Stimulated activated CD4-positive, alpha-beta T cell treated with anti-CD3 and anti-CD28 coated beads, TNF-alpha, amount 100 ng/mL, for 48 hours (primary cell): ENCODE measurements at regions not wholly inside any gene's neighbourhood (a gene's known extent, or its start where the extent isn't known, plus 50 kb on each side); places are given as distances from the start of the nearest gene placed in this dataset.
"Not testable (repeated sequence)": the region's sequence is repeated elsewhere in the genome, so short reads cannot be mapped to it uniquely, and the experiment has no call there.

Experiments used
- DNase-seq, 3 donors: peaks; one replicate each; pipeline ENCODE4 v3.0.0-alpha.2; 2020; ENCODE audit warnings: low read depth in 3 of 3

GRCh38 chr6:56806368-56806767 lies 148.5 kb upstream of the BEND6 start:
- no peak for DNase-seq

GRCh38 chr6:56804996-56805395 lies 149.9 kb upstream of the BEND6 start:
- no peak for DNase-seq

GRCh38 chr6:56803594-56803993 lies 151.3 kb upstream of the BEND6 start:
- DNase-seq, result no peak

- no peak for DNase-seq
Measured at GRCh38 chr6:56802584-56802983, 152.3 kb upstream of the BEND6 start.

- no peak for DNase-seq
Measured at GRCh38 chr6:56799989-56800388, 154.9 kb upstream of the BEND6 start.

- DNase-seq, result no peak
Measured at GRCh38 chr6:56798163-56798562, 155.5 kb upstream of the DST start.

GRCh38 chr6:56796196-56796532 lies 153.5 kb upstream of the DST start:
- DNase-seq, result no peak

GRCh38 chr6:56795466-56796195 lies 152.9 kb upstream of the DST start:
- no peak for DNase-seq

- DNase-seq, result no peak
Measured at GRCh38 chr6:56794421-56794820, 151.7 kb upstream of the DST start.

GRCh38 chr6:56793938-56794337 lies 151.2 kb upstream of the DST start:
- DNase-seq, result no peak

GRCh38 chr6:56790414-56790813 lies 147.7 kb upstream of the DST start:
- no peak for DNase-seq

GRCh38 chr6:56789879-56790278 lies 147.2 kb upstream of the DST start:
- DNase-seq, result no peak

GRCh38 chr6:56789342-56789741 lies 146.7 kb upstream of the DST start:
- DNase-seq, result no peak

- DNase-seq, result no peak
Measured at GRCh38 chr6:56787209-56787608, 144.5 kb upstream of the DST start.

GRCh38 chr6:56786256-56786655 lies 143.6 kb upstream of the DST start:
- no peak for DNase-seq

GRCh38 chr6:56785536-56785935 lies 142.8 kb upstream of the DST start:
- not testable (repeated sequence) for DNase-seq

GRCh38 chr6:56780109-56780508 lies 137.4 kb upstream of the DST start:
- DNase-seq, result not testable (repeated sequence)

- DNase-seq, result not testable (repeated sequence)
Measured at GRCh38 chr6:56778503-56778902, 135.8 kb upstream of the DST start.

- no peak for DNase-seq
Measured at GRCh38 chr6:56775498-56776166, 132.9 kb upstream of the DST start.

GRCh38 chr6:56772737-56773184 lies 130.1 kb upstream of the DST start:
- DNase-seq, result no peak

- DNase-seq, result no peak
Measured at GRCh38 chr6:56771929-56772607, 129.4 kb upstream of the DST start.

- no peak for DNase-seq
Measured at GRCh38 chr6:56771189-56771588, 128.5 kb upstream of the DST start.

GRCh38 chr6:56770011-56770520 lies 127.4 kb upstream of the DST start:
- DNase-seq, result no peak
